ENCODE measurements at regions not wholly inside any gene's neighbourhood (a gene's known extent, or its start where the extent isn't known, plus 50 kb on each side); places are given as distances from the start of the nearest gene placed in this dataset.

- Histone ChIP-seq H3K4me1 (replicated peaks) (no peaks in the 10 kb centered on the region), H3K27ac (no peak overlapping the region), H3K4me3 (no peak overlapping the region), H3K9me3 (no peaks in the 10 kb centered on the region), H3K36me3 (no peaks in the 10 kb centered on the region), H3K27me3 (replicated peaks; ENCODE audit: insufficient read depth) (no peaks in the 10 kb centered on the region)
- intact Hi-C loops (cut with DNase I), result no loop called here
- no peak for TF ChIP-seq POLR2AphosphoS5 (IDR thresholded peaks at IDR 0.05)
- TF ChIP-seq POLR2A (IDR thresholded peaks at IDR 0.05), result no peak
- TF ChIP-seq CTCF (IDR thresholded peaks at IDR 0.05), result no peak
- 57% methylated on average over 3 of the region's 3 CpGs for WGBS
- no peak for DNase-seq (ENCODE audit: low spot score)
Observed at GRCh38 chr7:114364151-114364550, 50.5 kb upstream of the FOXP2 start.

GRCh38 chr7:114363292-114363691 is 51.3 kb upstream of the FOXP2 start:
- WGBS, result 71% methylated on average over 1 of the region's 1 CpG
- no peak overlapping the region for H3K4me3 ChIP-seq
- H3K36me3 ChIP-seq, result no peaks in the 10 kb centered on the region
- no peak overlapping the region for H3K27ac ChIP-seq
- intact Hi-C loops (cut with DNase I), result no loop called here
- no peaks in the 10 kb centered on the region for H3K27me3 ChIP-seq (replicated peaks; ENCODE audit: insufficient read depth)
- H3K4me1 ChIP-seq (replicated peaks), result no peaks in the 10 kb centered on the region
- H3K9me3 ChIP-seq, result no peaks in the 10 kb centered on the region
- no peak for DNase-seq (ENCODE audit: low spot score)
- TF ChIP-seq CTCF (IDR thresholded peaks at IDR 0.05) (no peak), POLR2AphosphoS5 (IDR thresholded peaks at IDR 0.05) (no peak), POLR2A (IDR thresholded peaks at IDR 0.05) (no peak)

GRCh38 chr7:114358911-114359310 is 55.7 kb upstream of the FOXP2 start:
- TF ChIP-seq POLR2A (IDR thresholded peaks at IDR 0.05) (no peak), POLR2AphosphoS5 (IDR thresholded peaks at IDR 0.05) (no peak), CTCF (IDR thresholded peaks at IDR 0.05) (no peak)
- Histone ChIP-seq H3K9me3 (no peaks in the 10 kb centered on the region), H3K27me3 (replicated peaks; ENCODE audit: insufficient read depth) (no peaks in the 10 kb centered on the region), H3K4me1 (replicated peaks) (no peaks in the 10 kb centered on the region), H3K4me3 (no peak overlapping the region), H3K27ac (no peak overlapping the region), H3K36me3 (no peaks in the 10 kb centered on the region)
- WGBS, result 92% methylated on average over 2 of the region's 2 CpGs
- DNase-seq (ENCODE audit: low spot score), result no peak
- intact Hi-C loops (cut with DNase I), result no loop called here

GRCh38 chr7:114356133-114356532 is 58.5 kb upstream of the FOXP2 start:
- H3K4me1 ChIP-seq (replicated peaks), result no peaks in the 10 kb centered on the region
- TF ChIP-seq POLR2A (IDR thresholded peaks at IDR 0.05) (no peak), POLR2AphosphoS5 (IDR thresholded peaks at IDR 0.05) (no peak), CTCF (IDR thresholded peaks at IDR 0.05) (no peak)
- no peaks in the 10 kb centered on the region for H3K36me3 ChIP-seq
- WGBS, result 92% methylated on average over 3 of the region's 3 CpGs
- no peaks in the 10 kb centered on the region for H3K27me3 ChIP-seq (replicated peaks; ENCODE audit: insufficient read depth)
- intact Hi-C loops (cut with DNase I), result no loop called here
- DNase-seq (ENCODE audit: low spot score), result no peak
- no peak overlapping the region for H3K27ac ChIP-seq
- H3K9me3 ChIP-seq, result no peaks in the 10 kb centered on the region
- H3K4me3 ChIP-seq, result no peak overlapping the region

- 94% methylated on average over 1 of the region's 1 CpG for WGBS
- no peak for TF ChIP-seq POLR2AphosphoS5 (IDR thresholded peaks at IDR 0.05)
- no peak for TF ChIP-seq CTCF (IDR thresholded peaks at IDR 0.05)
- no peak for TF ChIP-seq POLR2A (IDR thresholded peaks at IDR 0.05)
- DNase-seq (ENCODE audit: low spot score), result no peak
- H3K27ac ChIP-seq, result no peak overlapping the region
- H3K36me3 ChIP-seq, result no peaks in the 10 kb centered on the region
- intact Hi-C loops (cut with DNase I), result no loop called here
- H3K4me1 ChIP-seq (replicated peaks), result no peaks in the 10 kb centered on the region
- no peak overlapping the region for H3K4me3 ChIP-seq
- H3K9me3 ChIP-seq, result no peaks in the 10 kb centered on the region
- no peaks in the 10 kb centered on the region for H3K27me3 ChIP-seq (replicated peaks; ENCODE audit: insufficient read depth)
Observed at GRCh38 chr7:114354306-114354705, 60.3 kb upstream of the FOXP2 start.
